ENCODE measurements at regions not wholly inside any gene's neighbourhood (a gene's known extent, or its start where the extent isn't known, plus 50 kb on each side); places are given as distances from the start of the nearest gene placed in this dataset.

- DNase-seq (no peak), ATAC-seq (ENCODE audit: insufficient read depth, low read depth) (no peak)
- Histone ChIP-seq H3K27ac (ENCODE audit: low read length) (no peak overlapping the region), H3K27me3 (ENCODE audit: insufficient read depth, low read length, poor library complexity) (no peaks in the 10 kb centered on the region), H3K79me2 (ENCODE audit: insufficient read depth, low read length) (no peaks in the 10 kb centered on the region), H3K9me3 (ENCODE audit: insufficient read depth, low read length, severe bottlenecking) (no peaks in the 10 kb centered on the region), H2AFZ (ENCODE audit: low read depth, low read length) (no peak overlapping the region), H4K20me1 (ENCODE audit: insufficient read depth, low read length) (no peaks in the 10 kb centered on the region), H3K4me1 (ENCODE audit: insufficient read depth, low read length) (no peaks in the 10 kb centered on the region), H3K9ac (ENCODE audit: low read depth, low read length) (no peak overlapping the region), H3K36me3 (ENCODE audit: insufficient read depth, low read length) (no peaks in the 10 kb centered on the region), H3K4me3 (ENCODE audit: low read depth in 1 of 2, low read length in 2 of 2) (no peak overlapping the region), H3K4me2 (ENCODE audit: insufficient read depth, low read length) (no peak overlapping the region)
- no peak for TF ChIP-seq EZH2 (IDR thresholded peaks at IDR 0.05; ENCODE audit: borderline replicate concordance, low read depth, low read length, severe bottlenecking)
- TF ChIP-seq CTCF (IDR thresholded peaks at IDR 0.05; ENCODE audit: borderline replicate concordance, extremely low read depth, low read length, poor library complexity, severe bottlenecking), result no peak
Observed at GRCh38 chr1:194445244-194445643, 1258.8 kb upstream of the B3GALT2 start.

GRCh38 chr1:194442901-194443575 is 1256.6 kb upstream of the B3GALT2 start:
- H3K9ac ChIP-seq (ENCODE audit: low read depth, low read length), result no peak overlapping the region
- DNase-seq, result no peak
- H2AFZ ChIP-seq (ENCODE audit: low read depth, low read length), result no peak overlapping the region
- no peak overlapping the region for H3K4me2 ChIP-seq (ENCODE audit: insufficient read depth, low read length)
- no peaks in the 10 kb centered on the region for H4K20me1 ChIP-seq (ENCODE audit: insufficient read depth, low read length)
- no peak for TF ChIP-seq EZH2 (IDR thresholded peaks at IDR 0.05; ENCODE audit: borderline replicate concordance, low read depth, low read length, severe bottlenecking)
- TF ChIP-seq CTCF (IDR thresholded peaks at IDR 0.05; ENCODE audit: borderline replicate concordance, extremely low read depth, low read length, poor library complexity, severe bottlenecking), result no peak
- H3K36me3 ChIP-seq (ENCODE audit: insufficient read depth, low read length), result no peaks in the 10 kb centered on the region
- no peak for ATAC-seq (ENCODE audit: insufficient read depth, low read depth)
- H3K4me1 ChIP-seq (ENCODE audit: insufficient read depth, low read length), result no peaks in the 10 kb centered on the region
- no peak overlapping the region for H3K27ac ChIP-seq (ENCODE audit: low read length)
- no peak overlapping the region for H3K4me3 ChIP-seq (ENCODE audit: low read depth in 1 of 2, low read length in 2 of 2)
- H3K9me3 ChIP-seq (ENCODE audit: insufficient read depth, low read length, severe bottlenecking), result no peaks in the 10 kb centered on the region
- no peaks in the 10 kb centered on the region for H3K27me3 ChIP-seq (ENCODE audit: insufficient read depth, low read length, poor library complexity)
- no peaks in the 10 kb centered on the region for H3K79me2 ChIP-seq (ENCODE audit: insufficient read depth, low read length)

- Histone ChIP-seq H3K9ac (ENCODE audit: low read depth, low read length) (no peak overlapping the region), H3K27me3 (ENCODE audit: insufficient read depth, low read length, poor library complexity) (no peaks in the 10 kb centered on the region), H3K4me3 (ENCODE audit: low read depth in 1 of 2, low read length in 2 of 2) (no peak overlapping the region), H4K20me1 (ENCODE audit: insufficient read depth, low read length) (no peaks in the 10 kb centered on the region), H3K4me2 (ENCODE audit: insufficient read depth, low read length) (no peak overlapping the region), H3K27ac (ENCODE audit: low read length) (no peak overlapping the region), H2AFZ (ENCODE audit: low read depth, low read length) (no peak overlapping the region), H3K9me3 (ENCODE audit: insufficient read depth, low read length, severe bottlenecking) (no peaks in the 10 kb centered on the region), H3K79me2 (ENCODE audit: insufficient read depth, low read length) (no peaks in the 10 kb centered on the region), H3K4me1 (ENCODE audit: insufficient read depth, low read length) (no peaks in the 10 kb centered on the region), H3K36me3 (ENCODE audit: insufficient read depth, low read length) (no peaks in the 10 kb centered on the region)
- ATAC-seq (ENCODE audit: insufficient read depth, low read depth) (no peak), DNase-seq (no peak)
- no peak for TF ChIP-seq CTCF (IDR thresholded peaks at IDR 0.05; ENCODE audit: borderline replicate concordance, extremely low read depth, low read length, poor library complexity, severe bottlenecking)
Observed at GRCh38 chr1:194437135-194437534, 1250.7 kb upstream of the B3GALT2 start.

- DNase-seq (no peak), ATAC-seq (ENCODE audit: insufficient read depth, low read depth) (no peak)
- Histone ChIP-seq H3K79me2 (ENCODE audit: insufficient read depth, low read length) (no peaks in the 10 kb centered on the region), H3K27ac (ENCODE audit: low read length) (no peak overlapping the region), H3K4me2 (ENCODE audit: insufficient read depth, low read length) (no peak overlapping the region), H3K9ac (ENCODE audit: low read depth, low read length) (no peak overlapping the region), H3K4me3 (ENCODE audit: low read depth in 1 of 2, low read length in 2 of 2) (no peak overlapping the region), H2AFZ (ENCODE audit: low read depth, low read length) (no peak overlapping the region), H3K9me3 (ENCODE audit: insufficient read depth, low read length, severe bottlenecking) (no peaks in the 10 kb centered on the region), H4K20me1 (ENCODE audit: insufficient read depth, low read length) (no peaks in the 10 kb centered on the region), H3K27me3 (ENCODE audit: insufficient read depth, low read length, poor library complexity) (no peaks in the 10 kb centered on the region), H3K36me3 (ENCODE audit: insufficient read depth, low read length) (no peaks in the 10 kb centered on the region), H3K4me1 (ENCODE audit: insufficient read depth, low read length) (no peaks in the 10 kb centered on the region)
- TF ChIP-seq CTCF (IDR thresholded peaks at IDR 0.05; ENCODE audit: borderline replicate concordance, extremely low read depth, low read length, poor library complexity, severe bottlenecking), result no peak
- no peak for TF ChIP-seq EZH2 (IDR thresholded peaks at IDR 0.05; ENCODE audit: borderline replicate concordance, low read depth, low read length, severe bottlenecking)
Observed at GRCh38 chr1:194431121-194431520, 1244.7 kb upstream of the B3GALT2 start.
